Activated naive CD4-positive, alpha-beta T cell treated with anti-CD3 and anti-CD28 coated beads, Interleukin-2, amount 50 U/mL, for 72 hours (primary cell): ENCODE measurements at regions not wholly inside any gene's neighbourhood (a gene's known extent, or its start where the extent isn't known, plus 50 kb on each side); places are given as distances from the start of the nearest gene placed in this dataset.
"Not testable (repeated sequence)": the region's sequence is repeated elsewhere in the genome, so short reads cannot be mapped to it uniquely, and the experiment has no call there.

Source experiments
- ATAC-seq, 2 donors: fragments of 150-1000 bp; cut with Tn5 transposase; 2 replicates each; pipeline ENCODE4 v1.10.0; 2021; ENCODE audit warnings: mild to moderate bottlenecking in 2 of 2, moderate library complexity in 2 of 2
- DNase-seq, 2 donors: peaks; one replicate each; pipeline ENCODE4 v3.0.0; 2021 to 2022; ENCODE audit warnings: low spot score in 2 of 2
- H3K27ac Mint-ChIP-seq, 2 donors: one replicate each; pipeline ENCODE4 v1.8.0; 2022; ENCODE audit warnings: mild to moderate bottlenecking in 2 of 2, mixed read lengths in 2 of 2
- H3K36me3 Mint-ChIP-seq, 2 donors: one replicate each; pipeline ENCODE4 v1.8.0; 2022; ENCODE audit warnings: mixed read lengths in 2 of 2
- H3K9me3 Mint-ChIP-seq, 2 donors: one replicate each; pipeline ENCODE4 v1.8.0; 2022; ENCODE audit warnings: mixed read lengths in 2 of 2

DNA sequence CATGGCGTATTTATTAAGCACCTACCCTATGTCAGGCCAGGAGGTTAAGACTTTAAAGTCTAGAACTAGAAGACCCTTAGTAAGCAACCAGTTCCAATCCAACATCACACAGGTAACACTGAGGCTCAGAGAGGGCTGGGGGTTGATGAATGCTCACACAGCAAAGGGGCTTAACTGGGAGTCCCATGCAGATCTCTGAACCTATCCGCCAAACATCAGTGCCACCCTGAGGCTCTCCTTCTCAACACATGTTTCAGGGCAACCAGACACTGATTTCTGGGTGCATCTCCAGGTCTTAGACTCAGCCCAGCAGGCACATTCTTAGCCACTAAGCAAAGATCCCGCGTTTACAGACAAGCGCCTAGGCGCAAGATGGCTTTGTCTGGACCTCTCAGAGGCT lies 92.0 kb upstream of the SLC6A11 start:
- no peak overlapping the region for H3K27ac Mint-ChIP-seq
- ATAC-seq = no peak
- peaks cover 0 to 2% of the 10 kb centered on the region in 2 donors for H3K36me3 Mint-ChIP-seq

DNA sequence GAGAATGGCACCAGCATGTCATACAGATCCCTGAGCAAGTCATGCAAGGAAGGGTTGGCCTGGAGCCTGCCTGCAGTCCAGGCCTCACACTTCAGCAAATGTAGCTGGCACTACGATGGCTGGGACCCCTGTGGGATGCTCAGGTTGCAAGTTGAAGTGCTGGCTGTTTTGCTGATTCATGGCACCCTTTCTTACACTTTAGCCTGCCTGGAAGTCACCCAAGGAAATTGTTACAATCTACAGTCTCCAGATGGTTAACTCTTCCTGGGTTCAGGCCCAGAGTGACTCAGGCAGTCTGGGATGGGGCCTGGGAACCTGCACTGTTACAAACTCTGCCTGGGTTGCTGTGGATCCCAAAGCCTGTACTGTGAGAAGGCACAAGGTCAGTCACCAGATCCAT lies 91.0 kb upstream of the SLC6A11 start:
- ATAC-seq (no peak), DNase-seq (no peak)

More for the DNA sequence above, 92.0 kb upstream of the SLC6A11 start:
- no peaks in the 10 kb centered on the region for H3K9me3 Mint-ChIP-seq
- no peak for DNase-seq

DNA sequence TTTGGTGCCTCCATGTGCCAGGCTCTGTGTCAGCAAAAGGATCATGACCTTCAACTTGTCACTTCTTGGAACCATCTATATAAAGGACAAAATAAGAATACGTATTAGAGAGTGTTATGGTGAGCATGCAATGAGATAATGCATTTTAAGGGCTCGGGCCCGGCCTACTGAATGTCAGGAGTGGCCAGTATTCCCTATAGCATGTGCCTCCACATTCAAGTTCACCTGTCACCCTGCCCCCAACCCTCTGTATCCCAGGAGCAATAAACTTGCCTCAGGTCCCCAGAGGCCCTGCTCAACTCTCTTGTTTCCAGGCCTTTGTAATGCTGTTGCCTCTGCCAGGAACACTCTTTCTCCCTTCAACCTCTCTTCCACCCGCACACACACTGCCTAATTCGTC lies 90.2 kb upstream of the SLC6A11 start:
- no peak for DNase-seq
- H3K36me3 Mint-ChIP-seq = peaks cover 0 to 4% of the 10 kb centered on the region in 2 donors
- no peak overlapping the region for H3K27ac Mint-ChIP-seq
- ATAC-seq = no peak
- no peaks in the 10 kb centered on the region for H3K9me3 Mint-ChIP-seq

More for the DNA sequence above, 91.0 kb upstream of the SLC6A11 start:
- H3K36me3 Mint-ChIP-seq = peaks cover 0 to 4% of the 10 kb centered on the region in 2 donors
- H3K9me3 Mint-ChIP-seq = no peaks in the 10 kb centered on the region
- no peak overlapping the region for H3K27ac Mint-ChIP-seq

DNA sequence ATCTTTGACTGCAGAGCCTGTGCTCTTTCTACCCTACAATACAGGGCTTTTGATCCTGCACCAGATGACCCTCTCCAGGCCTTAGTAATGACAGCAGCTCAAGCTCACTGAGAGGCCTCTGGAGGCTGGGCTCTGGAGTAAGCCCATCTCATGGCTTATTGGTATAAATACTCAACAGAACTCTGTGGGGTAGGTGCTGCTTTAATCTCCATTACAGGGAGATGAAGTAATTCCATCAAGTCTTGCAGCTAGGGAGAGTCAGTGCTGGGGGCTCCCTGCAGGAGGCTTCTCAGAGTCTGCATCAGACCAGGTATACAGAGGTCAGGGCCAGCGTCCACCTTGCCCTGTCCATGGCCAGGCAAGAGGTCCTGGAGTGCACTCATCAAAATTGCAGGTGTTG lies 89.2 kb upstream of the SLC6A11 start:
- Mint-ChIP-seq H3K36me3 (peaks cover 0 to 4% of the 10 kb centered on the region in 2 donors), H3K27ac (no peak overlapping the region), H3K9me3 (peaks cover 5% of the 10 kb centered on the region in 2 donors)
- ATAC-seq = no peak
- DNase-seq = no peak

DNA sequence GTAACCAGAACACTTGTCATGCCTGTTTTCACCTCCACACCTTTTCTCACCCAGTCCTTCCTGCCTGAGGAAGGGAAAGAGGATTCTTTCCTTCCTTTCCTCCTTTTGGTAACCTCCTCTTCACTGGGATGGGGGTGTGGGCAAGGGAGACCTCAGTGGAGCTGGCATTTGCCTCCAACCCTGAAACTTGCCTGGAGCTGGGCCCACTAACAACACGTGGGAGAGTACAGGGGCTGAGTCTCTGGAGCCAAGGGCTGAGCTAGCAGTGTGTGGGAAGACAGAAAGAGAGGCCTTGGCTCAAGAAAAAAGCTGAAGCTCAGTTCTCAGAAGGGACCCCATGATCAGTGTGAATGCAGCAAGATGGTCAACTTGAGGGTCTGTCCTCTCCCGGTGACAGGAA lies 86.6 kb upstream of the SLC6A11 start:
- Mint-ChIP-seq H3K36me3 (peaks cover 4 to 12% of the 10 kb centered on the region in 2 donors), H3K27ac (no peak overlapping the region), H3K9me3 (peaks cover 18 to 28% of the 10 kb centered on the region in 2 donors)
- DNase-seq (no peak), ATAC-seq (no peak)

- Mint-ChIP-seq H3K36me3 (peaks cover 4 to 12% of the 10 kb centered on the region in 2 donors), H3K9me3 (peaks cover 18 to 28% of the 10 kb centered on the region in 2 donors), H3K27ac (no peak overlapping the region)
- DNase-seq (no peak), ATAC-seq (no peak)
These were observed 83.7 kb upstream of the SLC6A11 start for GRCh38 chr3:10732292-10732691.

DNA sequence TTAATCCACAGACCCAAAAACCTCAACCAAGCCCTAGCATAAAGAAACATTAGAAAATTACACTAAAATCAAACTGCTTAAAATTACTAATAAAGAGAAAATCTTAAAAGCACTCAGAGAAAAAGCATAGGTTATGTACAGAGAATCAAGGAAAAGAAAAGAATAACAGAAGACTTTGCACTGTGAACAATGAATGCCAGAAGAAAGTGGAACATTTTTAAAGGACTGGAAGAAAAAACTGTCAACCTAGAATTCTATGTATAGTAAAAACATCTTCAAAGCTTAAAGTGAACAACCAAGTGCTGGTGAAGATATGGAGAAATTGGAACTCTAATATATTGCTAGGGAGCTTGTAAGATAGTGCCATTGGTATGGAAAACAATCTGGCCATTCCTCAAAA lies 82.7 kb upstream of the SLC6A11 start:
- Mint-ChIP-seq H3K9me3 (peaks cover 18 to 28% of the 10 kb centered on the region in 2 donors), H3K27ac (no peak overlapping the region), H3K36me3 (peaks cover 4 to 12% of the 10 kb centered on the region in 2 donors)
- DNase-seq (no peak), ATAC-seq (no peak)

- not testable (repeated sequence) for ATAC-seq, DNase-seq, H3K27ac Mint-ChIP-seq
- Mint-ChIP-seq H3K9me3 (peaks cover 14 to 23% of the 10 kb centered on the region in 2 donors), H3K36me3 (peaks cover 0 to 12% of the 10 kb centered on the region in 2 donors)
These were observed 79.6 kb upstream of the SLC6A11 start for GRCh38 chr3:10736444-10736843.

DNA sequence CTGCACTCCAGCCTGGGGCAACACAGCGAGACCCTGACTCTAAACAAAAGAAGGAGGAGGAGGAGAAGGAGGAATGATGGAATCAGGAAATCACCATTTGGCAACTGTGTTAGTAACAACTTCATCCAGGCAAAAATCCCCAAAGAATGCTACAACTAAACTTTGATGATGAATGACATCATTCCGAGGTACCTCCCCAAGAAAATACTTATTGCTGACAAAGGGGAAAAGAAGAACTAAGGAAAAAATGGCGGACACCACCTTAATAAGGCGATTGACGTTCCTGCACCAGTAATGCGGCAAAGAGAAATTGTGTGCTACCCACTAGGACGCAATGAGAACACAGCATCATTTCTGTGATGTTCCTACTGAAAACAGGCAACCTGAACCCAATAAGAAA lies 78.2 kb upstream of the SLC6A11 start:
- Mint-ChIP-seq H3K9me3 (peaks cover 8 to 13% of the 10 kb centered on the region in 2 donors), H3K36me3 (peaks cover 0 to 8% of the 10 kb centered on the region in 2 donors), H3K27ac (no peak overlapping the region)
- no peak for DNase-seq
- ATAC-seq = no peak

DNA sequence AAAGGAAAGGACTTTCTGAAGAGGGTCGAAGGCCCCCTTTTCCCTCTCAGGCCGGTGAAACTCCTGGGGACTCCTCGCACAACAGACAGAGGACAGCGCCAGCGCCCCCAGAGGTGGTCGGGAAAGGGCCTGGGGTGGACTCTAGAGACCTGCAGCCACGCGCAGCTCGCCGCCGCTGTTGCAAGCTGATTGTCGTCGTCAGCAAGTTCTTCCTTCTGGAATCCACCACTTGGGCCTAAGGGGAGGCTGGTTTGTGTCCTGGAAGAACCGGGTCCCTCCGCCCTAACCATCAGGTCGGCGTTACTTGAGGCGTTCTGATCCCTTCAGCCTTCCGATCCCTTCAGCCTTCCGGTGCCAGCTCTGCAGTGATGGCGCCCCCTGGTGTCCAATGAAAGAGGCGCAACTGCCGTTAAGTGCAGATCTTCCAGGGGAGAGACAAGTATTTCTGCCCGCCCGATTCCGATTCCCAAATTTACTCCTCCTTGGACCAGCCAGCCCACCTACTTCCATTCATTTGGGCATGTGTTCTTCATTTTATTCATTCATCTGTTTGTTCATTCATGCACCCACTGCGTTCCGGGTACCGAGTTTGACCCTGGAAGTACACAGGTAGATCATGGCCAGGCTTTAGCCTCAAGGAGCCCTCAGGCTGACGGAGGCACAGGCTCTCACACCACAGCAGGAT lies 77.2 kb upstream of the SLC6A11 start:
- Mint-ChIP-seq H3K27ac (no peak overlapping the region), H3K36me3 (no peaks in the 10 kb centered on the region), H3K9me3 (peaks cover 5 to 6% of the 10 kb centered on the region in 2 donors)
- ATAC-seq (peak; percentile 64 to 80), DNase-seq (peak in 1 of 2 donors; percentile 81)

DNA sequence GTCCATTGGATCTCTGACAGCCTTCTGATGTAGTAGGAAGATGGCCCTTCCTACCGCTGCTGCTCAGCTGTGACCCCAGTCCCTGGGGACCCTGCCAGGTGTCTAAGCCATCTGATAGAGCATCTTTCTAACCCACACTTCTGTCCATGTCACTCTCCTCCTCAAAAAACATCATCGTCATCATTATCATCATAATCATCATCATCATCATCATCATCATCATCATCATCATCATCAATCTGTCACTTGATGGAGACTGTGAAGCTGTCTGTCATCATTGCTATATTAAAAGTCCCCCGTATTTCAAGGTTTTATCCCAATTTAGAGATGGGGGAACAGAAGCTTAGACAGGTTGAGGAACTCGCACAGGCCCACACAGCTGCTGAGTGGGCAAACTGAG lies 75.1 kb upstream of the SLC6A11 start:
- ATAC-seq (no peak), DNase-seq (no peak)
- Mint-ChIP-seq H3K27ac (no peak overlapping the region), H3K36me3 (no peaks in the 10 kb centered on the region), H3K9me3 (no peaks in the 10 kb centered on the region)

GRCh38 chr3:10741891-10742671 lies 73.9 kb upstream of the SLC6A11 start:
- H3K9me3 Mint-ChIP-seq = no peaks in the 10 kb centered on the region
- DNase-seq (no peak), ATAC-seq (no peak)
- no peaks in the 10 kb centered on the region for H3K36me3 Mint-ChIP-seq
- no peak overlapping the region for H3K27ac Mint-ChIP-seq

GRCh38 chr3:10743366-10744097 lies 72.5 kb upstream of the SLC6A11 start:
- Mint-ChIP-seq H3K9me3 (no peaks in the 10 kb centered on the region), H3K27ac (no peak overlapping the region), H3K36me3 (no peaks in the 10 kb centered on the region)
- no peak for DNase-seq
- peak; percentile 6 to 27 for ATAC-seq

DNA sequence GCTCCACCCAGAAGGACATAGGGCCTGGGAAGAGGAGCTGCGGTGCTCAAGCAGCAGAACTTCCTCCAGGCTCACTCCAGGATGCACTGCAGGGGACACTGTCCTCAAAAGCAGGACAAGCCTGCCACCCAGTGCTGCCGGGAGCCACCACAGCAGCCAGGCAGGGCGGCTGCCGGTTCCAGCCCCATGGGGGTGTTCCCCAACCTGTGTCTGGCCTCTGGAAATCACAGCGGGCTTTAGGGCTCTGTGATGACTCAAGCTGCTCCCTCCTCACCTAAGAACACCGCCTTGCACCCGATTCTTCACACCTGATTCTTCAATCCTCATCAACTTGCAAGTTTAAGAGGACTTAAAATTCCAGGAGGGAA lies 71.9 kb upstream of the SLC6A11 start:
- Mint-ChIP-seq H3K36me3 (no peaks in the 10 kb centered on the region), H3K27ac (no peak overlapping the region), H3K9me3 (no peaks in the 10 kb centered on the region)
- ATAC-seq (peak; percentile 83 to 86), DNase-seq (peak in 1 of 2 donors; percentile 27)

DNA sequence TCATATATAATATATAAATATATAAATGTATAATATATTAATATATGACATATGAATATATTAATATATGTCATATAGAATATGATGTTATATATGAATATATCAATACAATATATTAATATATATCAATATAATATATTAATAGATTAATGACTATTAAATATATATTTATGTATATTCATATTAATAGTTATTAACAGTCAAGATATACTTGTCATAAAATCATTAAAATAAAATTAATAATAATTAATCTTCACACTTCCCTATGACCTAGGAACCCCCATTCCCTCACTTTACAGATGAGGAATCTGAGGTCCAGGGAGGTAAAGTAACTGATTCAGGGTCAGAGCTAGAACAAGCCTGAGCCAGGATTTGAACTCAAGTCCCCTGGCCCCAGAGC lies 70.6 kb upstream of the SLC6A11 start:
- no peaks in the 10 kb centered on the region for H3K36me3 Mint-ChIP-seq
- no peak for ATAC-seq
- no peak overlapping the region for H3K27ac Mint-ChIP-seq

DNA sequence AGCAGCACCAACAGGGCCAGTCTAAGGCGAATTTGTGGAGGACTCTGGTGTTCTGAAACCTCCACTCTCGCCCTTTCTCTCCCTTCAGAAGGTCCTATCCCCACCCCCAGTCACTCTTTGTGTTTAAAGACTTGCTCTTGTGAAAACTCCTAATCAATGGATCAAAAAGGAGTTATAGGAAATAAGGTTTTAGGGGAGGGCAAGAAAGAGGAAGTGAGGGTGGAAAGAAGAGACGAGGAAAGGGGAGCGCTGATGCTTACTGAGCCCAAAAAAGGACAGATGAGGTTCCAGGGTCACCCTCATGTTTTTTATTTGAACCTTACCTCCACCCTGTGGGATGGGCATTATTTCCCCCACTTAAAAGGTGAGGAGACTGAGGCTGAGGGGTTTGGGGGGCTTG lies 70.0 kb upstream of the SLC6A11 start:
- DNase-seq = no peak
- no peak overlapping the region for H3K27ac Mint-ChIP-seq
- ATAC-seq = peak in 1 of 2 donors; percentile 22
- H3K36me3 Mint-ChIP-seq = no peaks in the 10 kb centered on the region
- no peaks in the 10 kb centered on the region for H3K9me3 Mint-ChIP-seq

More for the DNA sequence above, 70.6 kb upstream of the SLC6A11 start:
- H3K9me3 Mint-ChIP-seq = no peaks in the 10 kb centered on the region
- no peak for DNase-seq

DNA sequence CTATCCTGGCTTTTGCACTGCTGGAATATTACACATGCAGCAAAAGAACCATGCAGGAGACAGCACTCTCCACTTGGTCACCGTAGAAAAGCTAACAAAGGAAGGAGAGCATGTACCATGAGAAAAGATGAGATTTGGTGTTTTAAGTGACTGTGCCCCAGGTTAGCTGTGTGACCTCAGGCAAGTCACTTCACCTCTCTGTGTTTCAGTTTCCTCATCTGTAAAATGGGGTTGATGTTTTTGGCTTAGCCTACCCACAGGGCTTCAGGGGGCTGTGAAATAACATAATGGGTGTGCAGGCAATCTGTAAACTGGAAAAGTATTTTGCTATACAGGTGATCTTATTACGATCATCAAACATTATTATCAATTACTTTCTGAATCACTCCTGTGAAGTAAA lies 69.3 kb upstream of the SLC6A11 start:
- Mint-ChIP-seq H3K9me3 (no peaks in the 10 kb centered on the region), H3K27ac (no peak overlapping the region), H3K36me3 (no peaks in the 10 kb centered on the region)
- ATAC-seq (peak in 1 of 2 donors; percentile 16), DNase-seq (no peak)
